SU-DHL-6 (cell line): ENCODE measurements at regions not wholly inside any gene's neighbourhood (a gene's known extent, or its start where the extent isn't known, plus 50 kb on each side); places are given as distances from the start of the nearest gene placed in this dataset.

Experiments used
- H2AFZ ChIP-seq: fragments of 200-600 bp; sonication (generic); 2 replicates; pipeline ENCODE4 v1.6.1; 2014; ENCODE audit warnings: low read depth, mild to moderate bottlenecking, moderate library complexity, mixed read lengths, antibody characterized with exemption, low read length; ENCODE audit not compliant: severe bottlenecking
- H3F3A ChIP-seq: fragments of 200-600 bp; shearing (Covaris generic); 2 replicates; pipeline ENCODE4 v1.6.0; 2016; ENCODE audit warnings: antibody characterized with exemption, mild to moderate bottlenecking; ENCODE audit not compliant: insufficient read depth
- H3K27ac ChIP-seq: fragments of 200-600 bp; sonication (generic); 2 replicates; pipeline ENCODE4 v1.5.1; 2016; ENCODE audit warnings: low read depth, mild to moderate bottlenecking, low read length, moderate library complexity, mixed read lengths
- H3K27me3 ChIP-seq: fragments of 200-600 bp; sonication (generic), shearing (Covaris generic); 2 replicates; pipeline ENCODE4 v1.6.0; 2014; ENCODE audit warnings: mild to moderate bottlenecking, low read length
- H3K36me3 ChIP-seq: fragments of 200-600 bp; sonication (generic); 2 replicates; pipeline ENCODE4 v1.6.1; 2014; ENCODE audit warnings: mild to moderate bottlenecking, low read length, mixed read lengths
- H3K4me2 ChIP-seq: fragments of 300-600, 200-600 bp; shearing (Covaris generic), sonication (generic); 2 replicates; pipeline ENCODE4 v1.6.0; 2014; ENCODE audit warnings: low read length, low read depth, mild to moderate bottlenecking; ENCODE audit not compliant: poor library complexity, severe bottlenecking
- H3K4me3 ChIP-seq: fragments of 200-600 bp; sonication (generic); 2 replicates; pipeline ENCODE4 v1.5.1; 2014; ENCODE audit warnings: antibody characterized with exemption, low read length, mild to moderate bottlenecking, mixed read lengths; ENCODE audit not compliant: insufficient read depth, poor library complexity, severe bottlenecking
- H3K79me2 ChIP-seq: fragments of 200-600 bp; sonication (generic); 2 replicates; pipeline ENCODE4 v1.6.1; 2014; ENCODE audit warnings: mild to moderate bottlenecking, low read length, moderate library complexity; ENCODE audit not compliant: insufficient read depth
- H3K9ac ChIP-seq: fragments of 200-600 bp; sonication (generic); 2 replicates; pipeline ENCODE4 v1.7.0; 2014; ENCODE audit warnings: mild to moderate bottlenecking, low read length
- H3K9me2 ChIP-seq: fragments of 200-600 bp; sonication (generic); replicated peaks from 2 replicates; pipeline ENCODE4 v1.6.1; 2014; ENCODE audit warnings: low read length; ENCODE audit not compliant: insufficient read depth
- H3K9me3 ChIP-seq: fragments of 200-600 bp; sonication (generic); 2 replicates; pipeline ENCODE4 v1.6.1; 2014; ENCODE audit warnings: low read length, mixed read lengths; ENCODE audit not compliant: insufficient read depth
- H4K20me1 ChIP-seq: fragments of 200-600 bp; sonication (generic); 2 replicates; pipeline ENCODE4 v1.6.1; 2014; ENCODE audit warnings: low read depth, mild to moderate bottlenecking, antibody characterized with exemption, low read length, moderate library complexity, mixed read lengths
- EZH2phosphoT487 ChIP-seq: fragments of 200-600 bp; sonication (generic), shearing (Covaris generic); conservative IDR thresholded peaks from 2 replicates; pipeline ENCODE4 v1.6.1; 2018; ENCODE audit warnings: mild to moderate bottlenecking, antibody characterized with exemption, low read length, moderate library complexity, mixed read lengths
- TF ChIP-seq, protein P1 (sequence below): fragments of 200-600 bp; sonication (generic); IDR thresholded peaks from one replicate; pipeline ENCODE4 v1.5.1; 2017; ENCODE audit warnings: antibody characterized with exemption, mild to moderate bottlenecking, low read length, moderate library complexity; ENCODE audit not compliant: insufficient read depth, poor library complexity, severe bottlenecking

DNA sequence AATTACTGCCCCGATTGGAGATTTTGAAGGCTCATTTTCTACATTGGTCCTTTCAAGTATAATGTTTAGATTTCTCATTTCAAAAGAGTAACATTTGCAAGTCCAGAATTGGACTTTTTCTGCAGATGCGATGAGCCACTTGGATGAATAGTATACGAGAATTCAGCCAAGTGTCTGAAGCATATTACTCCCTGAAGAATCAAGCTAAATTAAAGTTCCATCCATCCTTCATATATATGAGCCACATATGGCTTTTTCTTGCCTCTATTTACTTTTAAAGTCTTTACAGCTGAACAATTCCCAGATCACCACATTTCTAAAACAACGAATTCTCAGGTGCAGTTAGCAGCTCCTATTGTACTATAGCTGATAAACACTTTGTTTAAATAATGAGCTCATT lies 288.7 kb downstream of the CEMIP2 start:
- no peaks in the 10 kb centered on the region for H3K9me2 ChIP-seq
- no peak overlapping the region for H3K27ac ChIP-seq
- H3K36me3 ChIP-seq, result no peaks in the 10 kb centered on the region
- no peak for TF ChIP-seq EZH2phosphoT487
- TF ChIP-seq, protein P1, sequence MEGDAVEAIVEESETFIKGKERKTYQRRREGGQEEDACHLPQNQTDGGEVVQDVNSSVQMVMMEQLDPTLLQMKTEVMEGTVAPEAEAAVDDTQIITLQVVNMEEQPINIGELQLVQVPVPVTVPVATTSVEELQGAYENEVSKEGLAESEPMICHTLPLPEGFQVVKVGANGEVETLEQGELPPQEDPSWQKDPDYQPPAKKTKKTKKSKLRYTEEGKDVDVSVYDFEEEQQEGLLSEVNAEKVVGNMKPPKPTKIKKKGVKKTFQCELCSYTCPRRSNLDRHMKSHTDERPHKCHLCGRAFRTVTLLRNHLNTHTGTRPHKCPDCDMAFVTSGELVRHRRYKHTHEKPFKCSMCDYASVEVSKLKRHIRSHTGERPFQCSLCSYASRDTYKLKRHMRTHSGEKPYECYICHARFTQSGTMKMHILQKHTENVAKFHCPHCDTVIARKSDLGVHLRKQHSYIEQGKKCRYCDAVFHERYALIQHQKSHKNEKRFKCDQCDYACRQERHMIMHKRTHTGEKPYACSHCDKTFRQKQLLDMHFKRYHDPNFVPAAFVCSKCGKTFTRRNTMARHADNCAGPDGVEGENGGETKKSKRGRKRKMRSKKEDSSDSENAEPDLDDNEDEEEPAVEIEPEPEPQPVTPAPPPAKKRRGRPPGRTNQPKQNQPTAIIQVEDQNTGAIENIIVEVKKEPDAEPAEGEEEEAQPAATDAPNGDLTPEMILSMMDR, result no peak
- H3K4me3 ChIP-seq, result no peak overlapping the region
- H4K20me1 ChIP-seq, result no peaks in the 10 kb centered on the region
- H3F3A ChIP-seq, result no peaks in the 10 kb centered on the region
- no peaks in the 10 kb centered on the region for H3K9me3 ChIP-seq
- no peaks in the 10 kb centered on the region for H3K27me3 ChIP-seq
- no peak overlapping the region for H3K9ac ChIP-seq
- H3K79me2 ChIP-seq, result no peaks in the 10 kb centered on the region
- H3K4me2 ChIP-seq, result no peak overlapping the region
- H2AFZ ChIP-seq, result no peak overlapping the region

DNA sequence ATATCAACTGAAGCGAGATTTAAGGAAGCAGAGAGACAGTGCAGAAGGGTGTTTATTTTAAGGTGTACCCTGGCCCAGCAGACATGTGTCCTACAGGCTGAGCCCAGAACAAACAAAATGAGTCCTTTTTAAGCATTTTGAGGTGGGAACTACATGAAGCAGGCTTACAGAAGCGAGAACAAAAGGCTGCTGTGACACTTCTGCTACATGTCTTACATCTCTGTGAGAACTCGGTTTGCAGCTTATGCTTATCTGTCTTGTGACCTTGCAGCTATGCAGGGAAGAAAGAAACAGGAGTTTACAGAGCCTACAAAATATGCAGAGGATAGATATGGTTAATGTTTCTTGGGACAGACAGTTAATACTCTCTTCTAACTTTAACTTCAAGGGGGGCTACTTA lies 295.9 kb downstream of the CEMIP2 start:
- no peaks in the 10 kb centered on the region for H3K9me3 ChIP-seq
- no peaks in the 10 kb centered on the region for H3K36me3 ChIP-seq
- no peak overlapping the region for H3K4me2 ChIP-seq

DNA sequence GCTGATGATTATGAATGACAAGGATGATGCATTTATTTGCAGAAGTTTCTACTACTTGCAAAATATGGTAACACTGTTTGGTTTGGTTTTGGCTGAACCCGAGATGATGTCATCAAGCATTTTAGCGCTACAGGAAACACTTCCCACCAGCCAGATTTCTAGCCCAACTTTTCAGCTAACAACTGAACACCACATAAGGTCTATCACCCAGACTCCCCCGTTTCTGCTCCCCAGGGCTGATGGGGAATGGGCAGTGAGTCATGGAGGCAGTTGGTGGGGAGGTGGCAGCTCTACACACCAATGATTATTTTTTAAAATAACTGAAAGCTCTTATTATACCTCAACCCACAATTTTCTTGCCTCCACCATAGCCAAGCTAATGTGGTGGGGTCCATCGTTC lies 302.9 kb downstream of the CEMIP2 start:
- Histone ChIP-seq H4K20me1 (no peaks in the 10 kb centered on the region), H3K9me2 (no peaks in the 10 kb centered on the region), H3F3A (no peaks in the 10 kb centered on the region), H3K27ac (no peak overlapping the region), H3K4me3 (no peak overlapping the region), H3K27me3 (no peaks in the 10 kb centered on the region), H3K4me2 (no peak overlapping the region), H3K9ac (no peak overlapping the region), H3K36me3 (no peaks in the 10 kb centered on the region), H2AFZ (no peak overlapping the region), H3K79me2 (no peaks in the 10 kb centered on the region), H3K9me3 (no peaks in the 10 kb centered on the region)
- no peak for TF ChIP-seq EZH2phosphoT487
- TF ChIP-seq, protein P1, result no peak

More for the DNA sequence above, 295.9 kb downstream of the CEMIP2 start:
- Histone ChIP-seq H3K9me2 (no peaks in the 10 kb centered on the region), H2AFZ (no peak overlapping the region), H3K79me2 (no peaks in the 10 kb centered on the region), H3K4me3 (no peak overlapping the region), H3K27me3 (no peaks in the 10 kb centered on the region), H4K20me1 (no peaks in the 10 kb centered on the region), H3K9ac (no peak overlapping the region), H3F3A (no peaks in the 10 kb centered on the region), H3K27ac (no peak overlapping the region)
- TF ChIP-seq, protein P1, result no peak
- TF ChIP-seq EZH2phosphoT487, result no peak

DNA sequence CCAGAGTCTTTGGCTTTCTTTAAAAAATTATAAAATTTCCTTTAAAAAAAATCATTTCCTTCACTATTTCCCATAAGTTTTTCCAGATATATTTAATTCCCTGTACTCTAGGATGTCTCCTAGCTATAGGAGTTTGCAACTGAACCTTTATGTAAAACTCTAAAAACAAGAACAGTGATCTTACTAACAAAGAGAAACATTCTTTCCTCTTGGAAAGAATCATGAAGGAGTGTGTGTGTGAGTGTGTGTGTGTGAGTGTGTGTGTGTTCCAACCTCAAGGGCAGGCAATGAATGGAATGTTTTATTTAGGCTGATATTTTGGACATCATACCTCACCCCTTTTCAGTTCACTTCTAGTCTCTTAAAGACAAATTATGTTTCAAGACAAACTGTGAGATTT lies 309.2 kb downstream of the CEMIP2 start:
- H4K20me1 ChIP-seq, result no peaks in the 10 kb centered on the region
- no peaks in the 10 kb centered on the region for H3K9me2 ChIP-seq
- no peaks in the 10 kb centered on the region for H3K27me3 ChIP-seq
- H3K36me3 ChIP-seq, result no peaks in the 10 kb centered on the region
- no peak overlapping the region for H3K4me3 ChIP-seq
- no peaks in the 10 kb centered on the region for H3F3A ChIP-seq
- no peak overlapping the region for H3K9ac ChIP-seq
- H3K9me3 ChIP-seq, result no peaks in the 10 kb centered on the region
- H3K27ac ChIP-seq, result no peak overlapping the region
- H2AFZ ChIP-seq, result no peak overlapping the region
- H3K79me2 ChIP-seq, result no peaks in the 10 kb centered on the region
- TF ChIP-seq, protein P1, result no peak
- TF ChIP-seq EZH2phosphoT487, result no peak
- H3K4me2 ChIP-seq, result no peak overlapping the region
